Osteoblast (primary cell): ENCODE measurements at regions not wholly inside any gene's neighbourhood (a gene's known extent, or its start where the extent isn't known, plus 50 kb on each side); places are given as distances from the start of the nearest gene placed in this dataset.

Source experiments
- DNase-seq: peaks from one replicate; pipeline ENCODE4 v3.0.0; 2011; ENCODE audit warnings: low spot score, mixed read lengths; ENCODE audit not compliant: insufficient read length; ENCODE audit errors: missing footprints
- H2AFZ ChIP-seq: 2 replicates; pipeline ENCODE4 v1.6.0; 2011; ENCODE audit warnings: mild to moderate bottlenecking, low read length
- H3K27ac ChIP-seq: 2 replicates; pipeline ENCODE4 v1.5.1; 2011; ENCODE audit warnings: mild to moderate bottlenecking, low read depth, low read length, moderate library complexity
- H3K27me3 ChIP-seq: 2 replicates; pipeline ENCODE4 v1.6.0; 2012; ENCODE audit warnings: mild to moderate bottlenecking, control low read depth, inconsistent platforms, low read length, moderate library complexity; ENCODE audit not compliant: insufficient read depth
- H3K36me3 ChIP-seq: 2 replicates; pipeline ENCODE4 v1.5.1; 2011; ENCODE audit warnings: mild to moderate bottlenecking, low read length, control low read depth, moderate library complexity; ENCODE audit not compliant: insufficient read depth
- H3K4me1 ChIP-seq: 2 replicates; pipeline ENCODE4 v1.5.1; 2011; ENCODE audit warnings: mild to moderate bottlenecking, low read length, control low read depth, moderate library complexity; ENCODE audit not compliant: insufficient read depth
- H3K4me2 ChIP-seq: 2 replicates; pipeline ENCODE4 v1.6.0; 2011; ENCODE audit warnings: mild to moderate bottlenecking, low read length; ENCODE audit not compliant: insufficient read depth
- H3K4me3 ChIP-seq: fragments of 200-600 bp; sonication (generic); 3 replicates; pipeline ENCODE4 v1.5.1; 2012; ENCODE audit warnings: mild to moderate bottlenecking, low read length, inconsistent platforms; ENCODE audit not compliant: insufficient read depth
- H3K79me2 ChIP-seq: 2 replicates; pipeline ENCODE4 v1.6.0; 2012; ENCODE audit warnings: mild to moderate bottlenecking, low read length, control low read depth, inconsistent platforms; ENCODE audit not compliant: insufficient read depth
- H3K9me3 ChIP-seq: 2 replicates; pipeline ENCODE4 v1.5.1; 2011; ENCODE audit warnings: low read depth, low read length, control low read depth
- H4K20me1 ChIP-seq: 2 replicates; pipeline ENCODE4 v1.6.0; 2012; ENCODE audit warnings: mild to moderate bottlenecking, low read length, control low read depth; ENCODE audit not compliant: insufficient read depth
- CTCF ChIP-seq: IDR thresholded peaks from 2 replicates; pipeline ENCODE4 v1.5.1; 2011; ENCODE audit warnings: mild to moderate bottlenecking, low read depth, low read length, moderate library complexity; ENCODE audit errors: extremely low read depth

- Histone ChIP-seq H4K20me1 (no peaks in the 10 kb centered on the region), H3K4me3 (no peak overlapping the region), H3K27ac (no peak overlapping the region), H3K4me1 (peaks cover 4% of the 10 kb centered on the region), H3K79me2 (no peaks in the 10 kb centered on the region), H2AFZ (no peak overlapping the region), H3K4me2 (no peak overlapping the region), H3K27me3 (no peaks in the 10 kb centered on the region), H3K9me3 (no peaks in the 10 kb centered on the region), H3K36me3 (no peaks in the 10 kb centered on the region)
- DNase-seq = no peak
- TF ChIP-seq CTCF = no peak
These were observed 76.9 kb upstream of the HMGA2 start for GRCh38 chr12:65747338-65747737.

GRCh38 chr12:65748332-65748731 lies 76.0 kb upstream of the HMGA2 start:
- no peak for TF ChIP-seq CTCF
- no peak overlapping the region for H3K27ac ChIP-seq
- no peak for DNase-seq

GRCh38 chr12:65754290-65754689 lies 70.0 kb upstream of the HMGA2 start:
- no peaks in the 10 kb centered on the region for H3K4me1 ChIP-seq
- H3K27ac ChIP-seq = no peak overlapping the region
- no peaks in the 10 kb centered on the region for H3K9me3 ChIP-seq
- DNase-seq = peak; percentile 32
- H4K20me1 ChIP-seq = no peaks in the 10 kb centered on the region
- no peaks in the 10 kb centered on the region for H3K79me2 ChIP-seq
- H3K27me3 ChIP-seq = no peaks in the 10 kb centered on the region
- H2AFZ ChIP-seq = no peak overlapping the region
- no peak overlapping the region for H3K4me2 ChIP-seq
- no peaks in the 10 kb centered on the region for H3K36me3 ChIP-seq
- no peak for TF ChIP-seq CTCF
- no peak overlapping the region for H3K4me3 ChIP-seq

More at GRCh38 chr12:65748332-65748731, 76.0 kb upstream of the HMGA2 start:
- no peaks in the 10 kb centered on the region for H3K27me3 ChIP-seq
- H3K4me3 ChIP-seq = no peak overlapping the region
- H2AFZ ChIP-seq = no peak overlapping the region
- no peaks in the 10 kb centered on the region for H3K4me1 ChIP-seq
- no peaks in the 10 kb centered on the region for H3K79me2 ChIP-seq
- H3K9me3 ChIP-seq = no peaks in the 10 kb centered on the region
- no peaks in the 10 kb centered on the region for H4K20me1 ChIP-seq
- H3K36me3 ChIP-seq = no peaks in the 10 kb centered on the region
- no peak overlapping the region for H3K4me2 ChIP-seq

GRCh38 chr12:65754744-65755595 lies 69.3 kb upstream of the HMGA2 start:
- H4K20me1 ChIP-seq = no peaks in the 10 kb centered on the region
- H3K4me1 ChIP-seq = no peaks in the 10 kb centered on the region

More at GRCh38 chr12:65754744-65755595, 69.3 kb upstream of the HMGA2 start:
- DNase-seq = no peak
- Histone ChIP-seq H3K4me3 (no peak overlapping the region), H3K79me2 (no peaks in the 10 kb centered on the region), H3K36me3 (no peaks in the 10 kb centered on the region), H2AFZ (no peak overlapping the region), H3K4me2 (no peak overlapping the region), H3K27me3 (no peaks in the 10 kb centered on the region), H3K27ac (no peak overlapping the region), H3K9me3 (no peaks in the 10 kb centered on the region)
- TF ChIP-seq CTCF = no peak
